ENCODE measurements at regions not wholly inside any gene's neighbourhood (a gene's known extent, or its start where the extent isn't known, plus 50 kb on each side); places are given as distances from the start of the nearest gene placed in this dataset.

DNA sequence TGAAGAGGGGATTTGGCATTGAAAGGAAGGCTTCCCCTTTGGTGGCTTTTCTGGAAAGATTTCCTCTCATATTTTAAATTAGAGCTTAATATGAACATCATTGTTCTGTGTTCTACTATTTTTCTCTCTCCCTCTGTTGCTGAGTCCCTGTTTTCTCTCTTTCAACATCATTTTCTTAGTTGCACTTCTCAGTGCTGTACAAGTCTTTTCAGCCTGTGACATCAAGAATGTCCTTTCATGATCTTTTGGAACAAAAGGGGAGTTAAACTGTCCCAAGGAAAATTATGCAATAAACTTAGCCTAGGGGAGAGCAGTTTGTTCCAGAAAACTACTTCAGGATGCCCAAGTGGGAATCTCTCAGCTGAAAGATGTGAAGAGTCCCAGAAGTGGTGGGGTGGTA, 325.1 kb downstream of the IL20RB start:
- no peak for TF ChIP-seq POLR2A (IDR thresholded peaks at IDR 0.05)
- TF ChIP-seq, protein P1, sequence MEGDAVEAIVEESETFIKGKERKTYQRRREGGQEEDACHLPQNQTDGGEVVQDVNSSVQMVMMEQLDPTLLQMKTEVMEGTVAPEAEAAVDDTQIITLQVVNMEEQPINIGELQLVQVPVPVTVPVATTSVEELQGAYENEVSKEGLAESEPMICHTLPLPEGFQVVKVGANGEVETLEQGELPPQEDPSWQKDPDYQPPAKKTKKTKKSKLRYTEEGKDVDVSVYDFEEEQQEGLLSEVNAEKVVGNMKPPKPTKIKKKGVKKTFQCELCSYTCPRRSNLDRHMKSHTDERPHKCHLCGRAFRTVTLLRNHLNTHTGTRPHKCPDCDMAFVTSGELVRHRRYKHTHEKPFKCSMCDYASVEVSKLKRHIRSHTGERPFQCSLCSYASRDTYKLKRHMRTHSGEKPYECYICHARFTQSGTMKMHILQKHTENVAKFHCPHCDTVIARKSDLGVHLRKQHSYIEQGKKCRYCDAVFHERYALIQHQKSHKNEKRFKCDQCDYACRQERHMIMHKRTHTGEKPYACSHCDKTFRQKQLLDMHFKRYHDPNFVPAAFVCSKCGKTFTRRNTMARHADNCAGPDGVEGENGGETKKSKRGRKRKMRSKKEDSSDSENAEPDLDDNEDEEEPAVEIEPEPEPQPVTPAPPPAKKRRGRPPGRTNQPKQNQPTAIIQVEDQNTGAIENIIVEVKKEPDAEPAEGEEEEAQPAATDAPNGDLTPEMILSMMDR (IDR thresholded peaks at IDR 0.05), result no peak

Measured in esophagus squamous epithelium (tissue), 4 donors.